GM19463 (cell line): ENCODE measurements at regions not wholly inside any gene's neighbourhood (a gene's known extent, or its start where the extent isn't known, plus 50 kb on each side); places are given as distances from the start of the nearest gene placed in this dataset.

Experiments
- ATAC-seq: cut with Tn5 transposase; IDR thresholded peaks from one replicate; pipeline ENCODE4 v1.9.1; 2021; ENCODE audit warnings: mild to moderate bottlenecking, moderate library complexity; ENCODE audit not compliant: unreplicated experiment

DNA sequence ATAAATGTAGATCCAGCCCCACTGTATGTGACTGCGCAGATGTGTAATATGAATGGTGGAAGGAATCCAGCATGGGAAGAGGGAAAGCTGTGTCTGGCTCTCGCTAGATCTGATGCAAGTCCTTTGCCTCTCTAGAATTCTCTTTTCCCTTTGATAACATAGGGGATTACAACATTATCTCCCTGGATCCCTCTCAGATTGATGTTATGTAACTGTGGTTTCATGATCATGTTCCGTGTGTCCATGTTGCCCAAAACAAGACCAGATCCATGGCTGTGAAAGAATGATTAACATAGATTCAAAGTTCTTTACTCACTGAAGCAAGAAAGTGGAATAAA is 184.0 kb upstream of the UBL3 start:
- ATAC-seq: no peak

DNA sequence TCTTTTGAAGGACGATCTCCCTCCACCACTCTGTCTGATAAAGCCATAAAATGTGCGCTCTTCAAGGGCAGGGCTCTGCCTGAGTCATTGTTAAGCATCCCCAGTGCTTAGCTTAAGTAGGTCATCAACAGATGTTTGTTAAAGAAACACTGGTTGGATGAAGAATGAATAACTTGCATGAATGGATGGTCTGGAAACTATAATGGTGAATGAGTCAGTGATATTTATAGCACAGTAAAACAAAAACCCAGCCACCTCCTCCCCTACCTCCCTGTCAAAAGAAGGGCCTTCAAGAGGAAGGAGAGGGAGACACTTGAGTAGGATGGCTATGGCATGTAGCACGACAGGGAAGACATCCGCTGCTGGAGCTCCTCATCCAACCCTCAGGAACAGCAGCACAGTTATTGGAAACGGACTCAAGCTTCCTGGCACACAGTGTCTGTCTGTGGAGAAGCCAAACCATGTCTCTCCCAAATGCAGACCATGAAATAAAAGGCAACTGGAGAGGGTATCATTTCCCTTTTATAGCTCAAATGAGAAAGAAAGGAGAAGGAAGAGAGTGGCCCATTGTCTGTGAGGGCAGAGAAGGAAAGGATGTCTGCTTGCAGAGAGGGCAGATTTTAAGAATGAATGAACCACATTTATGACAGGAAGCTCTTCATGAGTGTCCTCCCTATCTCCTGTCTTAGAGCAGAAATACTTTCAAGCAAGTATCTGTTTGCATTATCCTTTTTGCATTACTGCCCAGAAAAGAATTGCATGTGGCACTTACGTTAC is 183.5 kb upstream of the UBL3 start:
- ATAC-seq: no peak

DNA sequence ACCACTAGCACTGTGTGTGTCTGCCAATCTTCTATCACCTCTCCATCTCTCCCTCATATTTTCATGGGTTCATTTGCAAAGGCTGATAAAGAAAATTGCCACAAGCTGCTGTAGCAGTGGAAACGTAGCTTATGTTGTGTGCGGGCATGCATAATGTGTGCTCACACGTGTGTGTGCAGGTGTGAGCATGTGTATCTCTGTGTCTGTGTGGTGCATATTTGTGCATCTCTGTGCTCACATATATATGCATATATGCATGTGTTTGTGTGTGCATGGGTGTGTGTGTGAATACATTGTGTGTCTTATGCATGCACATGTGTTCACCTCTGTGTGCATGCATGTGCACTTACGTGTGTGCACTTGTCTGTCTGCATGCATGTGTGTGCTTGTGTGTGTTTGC is 181.8 kb upstream of the UBL3 start:
- no peak for ATAC-seq

DNA sequence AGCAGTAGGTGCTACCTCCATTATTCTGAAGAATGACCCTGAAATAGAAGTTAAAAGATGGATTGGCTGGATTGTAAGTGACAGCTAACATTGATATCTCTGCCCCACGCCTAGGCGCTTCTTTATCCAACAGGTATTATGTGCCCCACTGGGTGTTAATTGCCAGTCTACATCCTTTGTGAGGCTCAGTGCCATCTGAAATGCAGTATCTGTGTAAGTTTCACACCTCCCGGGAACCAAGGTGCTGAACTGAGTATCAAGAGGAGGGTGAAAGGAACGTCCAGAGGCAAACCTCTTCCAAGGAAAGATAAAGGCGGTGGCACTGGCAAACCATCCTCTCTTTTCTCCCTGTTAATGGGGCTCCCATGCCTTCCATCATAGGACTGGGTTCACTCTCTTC is 181.1 kb upstream of the UBL3 start:
- no peak for ATAC-seq

DNA sequence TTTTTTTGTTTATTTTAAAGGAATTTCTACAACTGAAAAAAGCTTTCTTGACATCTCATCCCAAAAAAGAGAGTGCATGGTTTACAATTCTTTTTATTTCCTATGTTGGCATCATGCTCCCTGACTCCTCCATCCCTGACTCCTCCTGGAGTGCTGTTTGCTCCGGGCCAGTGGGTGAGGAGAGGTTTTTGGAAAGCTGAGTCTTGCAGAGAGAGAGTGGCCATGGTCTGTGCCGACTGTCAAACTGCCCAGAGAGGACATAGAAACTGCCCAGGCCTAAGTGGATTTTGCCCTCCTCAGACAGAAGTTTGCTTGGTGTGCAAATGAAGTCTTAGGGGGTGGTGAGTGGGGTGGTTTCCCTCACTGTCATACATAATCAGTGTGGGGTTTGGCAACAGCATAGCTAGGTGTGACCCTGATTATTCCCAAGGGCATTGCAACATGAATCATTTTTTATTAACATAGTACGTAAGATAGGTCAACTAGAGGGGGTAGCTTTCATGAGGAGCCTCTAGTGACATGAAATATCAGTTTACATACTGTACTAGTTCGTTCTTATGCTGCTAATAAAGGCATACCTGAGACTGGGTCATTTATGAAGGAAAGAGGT is 179.8 kb upstream of the UBL3 start:
- ATAC-seq: no peak

DNA sequence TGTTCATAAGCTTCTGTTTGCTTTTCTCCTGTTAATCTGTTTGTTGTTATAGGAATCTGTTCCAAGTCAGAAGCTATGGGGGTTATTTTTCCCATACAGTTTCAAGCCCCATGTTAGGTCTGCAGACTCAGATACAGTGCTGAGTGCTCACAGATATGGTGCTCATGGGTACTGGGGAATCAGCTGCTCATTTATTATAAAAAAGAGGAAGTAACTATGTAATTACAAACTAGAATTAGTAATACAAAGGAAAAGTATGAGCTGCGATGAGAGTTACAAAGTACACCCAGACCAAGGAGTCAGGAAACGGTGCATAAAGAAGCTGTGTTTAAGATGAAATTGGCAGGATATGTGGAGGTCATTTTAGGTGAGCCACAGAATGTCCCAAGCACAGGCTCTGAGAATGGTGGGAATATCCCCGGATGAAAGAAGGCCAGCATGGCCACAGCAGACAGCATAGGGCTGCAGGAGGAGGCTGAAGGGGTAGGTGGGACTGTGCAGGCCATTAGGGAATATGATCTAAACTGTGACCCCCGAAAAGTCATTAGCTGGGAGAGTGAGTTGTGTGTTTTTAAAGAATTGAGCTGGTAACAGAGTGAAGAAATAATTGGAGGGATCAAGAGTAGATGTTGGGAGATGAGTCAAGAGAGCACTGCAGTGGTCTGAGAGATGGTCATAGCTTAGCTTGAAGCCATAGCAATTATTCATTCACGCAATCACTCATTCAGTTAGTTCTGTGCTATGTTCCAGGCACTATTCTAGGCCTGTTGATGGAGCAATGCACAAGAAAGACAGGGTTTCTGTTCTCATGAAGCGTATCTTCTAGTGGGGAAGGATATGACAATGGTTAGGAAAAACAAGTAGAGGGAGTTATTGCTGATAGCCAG is 177.4 kb upstream of the UBL3 start:
- no peak for ATAC-seq

DNA sequence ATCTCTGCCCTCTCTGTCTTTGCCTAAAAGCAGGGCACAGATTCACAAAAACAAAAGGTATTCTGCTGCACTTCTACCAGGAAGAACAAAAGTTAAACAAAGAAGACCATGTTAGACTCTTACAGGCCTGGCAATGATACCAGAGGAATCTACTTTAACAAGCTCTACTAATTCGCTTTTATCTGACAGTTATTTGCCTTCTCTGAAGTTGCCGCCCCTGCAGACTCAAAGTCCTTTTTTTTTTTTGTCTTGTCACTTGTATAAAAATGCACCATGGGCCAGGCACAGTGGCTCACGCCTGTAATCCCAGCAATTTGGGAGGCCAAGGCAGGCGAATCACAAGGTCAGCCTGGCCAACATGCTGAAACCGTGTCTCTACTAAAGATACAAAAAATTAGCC is 176.5 kb upstream of the UBL3 start:
- ATAC-seq: no peak

DNA sequence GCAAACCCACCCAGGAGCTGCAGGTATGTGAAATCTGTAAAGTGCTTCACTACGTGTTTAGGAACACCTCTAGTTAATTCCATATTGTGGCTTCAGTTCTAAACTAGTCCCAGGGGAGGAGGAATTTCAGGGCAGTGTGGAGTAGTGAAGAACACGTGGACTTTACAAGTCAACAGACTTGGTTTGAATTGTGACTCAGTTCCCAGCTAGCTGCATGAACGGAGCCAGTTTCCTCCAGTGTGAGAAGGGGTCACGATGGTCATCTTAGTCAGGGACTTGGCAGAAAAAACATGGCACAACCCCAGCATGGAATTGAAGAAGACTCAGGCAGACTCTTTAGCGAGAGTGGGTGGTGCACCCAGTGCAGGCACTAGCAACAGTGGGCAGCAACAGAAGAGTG is 175.7 kb upstream of the UBL3 start:
- ATAC-seq: no peak

DNA sequence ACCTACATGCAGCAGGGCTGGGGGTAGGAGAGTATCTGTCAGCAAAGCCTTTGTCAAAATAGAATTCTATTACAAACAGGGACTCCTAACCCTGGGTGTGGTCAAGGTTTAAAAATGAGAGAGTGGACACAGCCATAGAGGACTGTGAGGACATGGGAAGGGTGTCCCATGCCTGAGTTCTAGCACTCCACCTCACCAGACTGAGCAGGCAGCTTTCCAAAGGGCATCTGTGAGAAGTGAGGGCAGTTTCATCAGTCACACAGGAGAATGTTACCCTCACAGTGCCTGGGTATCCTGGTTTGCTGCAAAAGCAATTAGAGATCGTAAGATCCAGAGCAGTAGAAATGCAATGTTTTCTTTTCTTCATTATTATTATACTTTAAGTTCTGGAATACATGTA is 174.9 kb upstream of the UBL3 start:
- ATAC-seq: no peak

DNA sequence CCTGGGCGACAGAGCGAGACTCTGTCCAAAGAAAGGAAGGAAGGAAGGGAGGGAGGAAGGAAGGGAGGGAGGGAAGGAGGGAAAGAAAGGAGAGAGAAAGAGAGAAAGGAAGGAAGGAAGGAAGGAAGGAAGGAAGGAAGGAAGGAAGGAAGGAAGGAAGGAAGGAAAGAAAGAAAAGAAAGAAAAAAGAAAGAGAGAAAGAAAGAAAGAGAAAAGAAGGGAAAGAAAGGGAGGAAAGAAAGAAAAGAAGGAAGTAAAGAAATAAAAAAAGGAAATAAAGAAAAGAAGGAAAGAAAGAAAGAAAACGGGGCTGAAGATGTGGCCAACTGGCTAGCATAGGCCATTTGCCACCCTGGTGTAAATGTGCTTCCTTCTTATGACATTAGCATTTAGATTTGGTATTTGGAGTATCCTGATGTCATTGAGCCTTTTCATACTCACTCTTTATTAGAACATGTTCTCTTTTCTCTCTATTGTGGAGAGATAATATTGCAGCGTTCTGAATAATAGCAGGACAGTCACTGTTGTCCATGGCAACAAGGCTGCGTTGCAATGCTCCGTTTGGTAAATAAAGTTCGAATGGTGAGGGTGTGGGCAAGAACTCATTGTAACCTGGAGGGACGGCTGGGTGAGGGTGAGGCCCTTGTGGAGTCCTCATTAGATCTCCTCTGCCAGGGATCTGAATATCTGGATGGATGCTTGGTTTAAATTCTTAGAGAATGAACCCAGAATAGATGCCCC is 173.9 kb upstream of the UBL3 start:
- no peak for ATAC-seq

DNA sequence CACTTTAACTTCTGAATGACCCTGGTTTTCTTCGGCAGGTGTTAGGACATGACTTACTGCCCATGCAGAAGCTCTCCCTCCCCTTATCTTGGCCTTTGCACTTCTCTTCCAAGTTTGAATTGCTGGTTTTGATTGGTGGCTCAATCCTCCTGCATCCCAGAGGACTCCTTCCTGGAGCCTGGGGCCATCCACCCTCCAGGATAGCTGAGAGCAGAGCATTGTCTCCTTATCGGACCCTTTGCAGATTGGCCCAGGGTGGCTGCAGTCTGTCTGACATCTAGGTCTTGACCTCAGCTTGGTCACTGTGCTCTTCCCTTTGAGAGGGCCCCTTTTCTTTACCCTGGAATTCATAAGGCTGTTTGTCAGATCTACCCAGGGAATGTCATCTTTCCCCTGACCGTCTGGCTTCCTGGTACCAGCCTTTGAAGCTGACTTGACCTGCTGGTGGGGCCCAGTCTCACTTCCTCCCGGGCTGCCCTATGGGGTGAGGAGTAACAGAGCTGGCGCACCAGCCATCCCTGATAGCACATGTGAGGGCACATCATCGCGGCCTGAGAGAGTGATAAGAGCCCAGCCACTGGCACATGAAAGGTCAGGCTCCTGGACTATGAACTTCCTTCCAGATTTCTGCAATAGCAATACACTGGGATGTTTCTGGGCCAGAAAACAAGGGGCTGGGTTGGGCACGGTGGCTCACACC is 172.9 kb upstream of the UBL3 start:
- no peak for ATAC-seq

DNA sequence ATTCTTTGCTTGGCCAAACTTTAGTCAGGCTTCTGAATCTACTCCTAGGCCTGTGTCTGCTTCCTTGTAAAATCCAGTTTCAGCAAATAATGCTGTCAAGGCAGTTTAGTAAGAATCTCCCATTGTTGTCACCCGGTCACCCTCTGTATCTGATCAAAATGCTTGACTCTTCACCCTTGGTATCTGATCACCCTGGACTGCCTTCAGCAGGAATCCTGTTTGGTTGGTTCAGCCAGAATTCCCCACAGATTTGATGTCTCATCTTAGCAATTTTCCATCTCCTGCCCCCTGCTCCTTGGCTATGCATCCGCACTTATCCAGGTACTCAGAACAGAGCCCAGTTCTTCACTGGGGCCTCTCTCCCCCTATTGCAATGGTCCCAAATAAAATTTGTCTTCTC is 172.4 kb upstream of the UBL3 start:
- ATAC-seq: no peak

DNA sequence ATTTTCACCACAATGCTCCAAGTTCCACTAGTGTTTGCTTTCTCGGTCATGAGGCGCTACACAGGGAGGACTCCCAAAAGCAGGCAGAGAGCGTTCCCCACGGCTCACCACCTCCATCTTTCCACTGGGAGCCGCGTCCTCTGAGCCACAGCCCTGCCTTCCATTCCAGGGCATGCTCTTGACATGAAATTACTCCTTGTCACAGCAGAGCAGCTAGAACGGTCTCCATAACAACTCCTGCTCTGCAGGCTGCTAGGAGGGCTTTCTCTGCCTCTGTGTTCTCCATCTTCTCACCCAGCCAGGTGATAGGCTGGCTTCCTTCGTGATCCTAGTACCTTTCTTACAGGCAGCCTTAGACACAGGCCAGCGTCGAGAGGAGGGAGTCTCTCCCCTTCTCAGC is 171.8 kb upstream of the UBL3 start:
- ATAC-seq: no peak

DNA sequence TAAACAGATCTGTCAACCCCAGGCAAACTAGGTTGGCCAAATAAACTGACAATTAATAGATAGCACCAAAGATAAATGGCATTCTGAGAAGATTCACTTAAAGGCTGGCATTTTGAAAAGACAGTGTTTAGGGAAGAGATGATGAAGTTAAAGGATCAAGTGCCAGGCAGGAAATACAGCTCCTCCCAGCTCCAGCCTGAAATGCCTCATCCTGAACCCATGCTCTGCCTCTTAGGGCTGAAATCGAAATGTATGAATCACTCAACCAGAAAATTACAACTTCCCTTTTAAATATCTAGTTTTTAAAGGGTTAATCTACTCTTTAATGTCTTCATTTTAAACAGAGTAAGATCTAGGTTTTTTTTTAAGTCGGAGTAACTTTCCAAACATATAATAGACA is 171.2 kb upstream of the UBL3 start:
- no peak for ATAC-seq

DNA sequence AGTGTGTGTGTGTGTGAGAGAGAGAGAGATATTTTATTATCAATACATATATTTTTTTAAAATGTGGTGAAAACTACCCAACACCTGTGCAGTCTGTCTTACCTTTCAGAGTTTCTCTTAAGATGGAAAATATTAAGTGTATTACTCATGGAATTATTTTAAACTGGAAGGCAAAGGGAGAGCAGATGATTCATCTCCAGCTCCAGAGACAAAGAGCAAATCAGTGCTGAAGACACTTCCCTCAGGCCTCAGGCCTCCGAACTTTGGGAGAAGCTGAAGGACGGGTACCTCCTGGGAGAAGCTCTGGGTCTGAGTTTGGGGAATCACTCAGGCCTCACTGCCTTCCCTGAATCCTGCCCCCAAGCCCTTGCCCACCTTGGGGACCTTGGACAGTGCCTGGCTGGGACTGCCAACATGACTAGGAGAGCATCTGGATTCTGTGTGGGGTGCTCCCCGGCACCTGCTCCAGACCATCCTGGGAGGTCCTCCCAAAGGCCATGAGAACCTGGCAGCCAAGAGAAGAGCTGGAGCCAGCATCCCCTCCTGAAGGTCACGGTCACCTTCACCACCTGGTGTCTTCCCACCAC is 170.4 kb upstream of the UBL3 start:
- ATAC-seq: no peak

DNA sequence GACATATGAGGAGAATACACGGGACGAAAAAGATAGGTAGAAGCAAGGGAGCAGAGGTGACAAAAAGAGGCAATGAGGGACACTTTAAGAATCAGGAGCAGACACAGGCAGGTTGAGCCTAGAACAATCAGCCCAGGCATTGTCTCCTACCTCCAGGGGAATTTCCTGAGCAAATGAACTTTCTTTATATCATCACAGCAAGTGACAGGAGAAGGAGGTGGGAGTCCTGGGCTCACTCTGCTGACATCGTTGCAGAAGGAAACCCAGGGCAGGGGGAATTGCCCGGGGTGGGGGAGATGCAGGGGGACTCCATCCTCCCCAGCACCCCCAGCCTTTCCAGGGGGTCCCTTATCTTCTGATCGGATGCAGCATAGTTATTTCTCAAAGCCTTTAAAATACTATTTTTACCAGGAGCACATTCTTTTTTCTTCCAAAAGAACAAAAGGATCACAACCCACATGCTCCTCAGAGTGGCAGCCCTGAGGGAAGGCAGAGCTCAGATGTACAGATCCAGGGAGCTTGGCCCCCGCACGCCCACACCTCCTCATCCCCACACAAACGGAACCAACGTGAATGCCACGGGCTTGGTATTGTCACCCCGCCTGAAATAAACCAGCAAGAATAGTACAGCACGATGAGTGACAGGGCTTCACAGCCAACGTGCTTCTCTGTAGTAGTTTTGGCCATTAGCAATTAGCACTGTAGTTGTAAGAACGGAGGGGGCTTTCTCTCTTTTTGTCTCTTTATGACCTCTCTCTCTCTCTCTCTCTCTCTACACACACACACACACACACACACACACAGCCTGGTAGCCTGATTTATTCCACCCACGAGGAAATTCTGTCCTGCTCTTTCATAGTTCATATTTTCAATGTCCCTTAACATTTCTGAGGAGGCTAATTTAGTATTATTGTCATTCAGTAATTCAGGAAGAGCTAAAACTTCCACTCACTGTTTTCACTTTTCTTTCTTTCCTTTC is 169.5 kb upstream of the UBL3 start:
- ATAC-seq: no peak

DNA sequence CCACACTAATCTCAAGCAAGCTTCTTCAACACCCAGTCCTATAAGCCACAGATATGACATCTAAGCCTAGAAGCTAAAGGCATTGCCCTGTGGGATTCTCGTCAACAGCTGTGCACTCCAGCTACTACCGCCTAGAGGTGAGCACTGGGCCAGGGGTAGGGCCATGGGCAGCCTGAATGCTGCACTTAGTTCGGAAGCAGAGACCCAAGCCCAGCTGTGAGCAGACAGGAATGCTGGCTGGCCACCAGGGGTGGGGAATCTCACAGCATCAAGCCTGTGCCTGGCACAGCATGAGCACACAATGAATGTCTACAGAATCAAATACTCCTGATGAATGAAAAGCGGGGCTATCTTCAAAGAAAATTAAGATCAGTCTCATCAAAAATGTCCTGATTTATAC is 167.5 kb upstream of the UBL3 start:
- no peak for ATAC-seq

DNA sequence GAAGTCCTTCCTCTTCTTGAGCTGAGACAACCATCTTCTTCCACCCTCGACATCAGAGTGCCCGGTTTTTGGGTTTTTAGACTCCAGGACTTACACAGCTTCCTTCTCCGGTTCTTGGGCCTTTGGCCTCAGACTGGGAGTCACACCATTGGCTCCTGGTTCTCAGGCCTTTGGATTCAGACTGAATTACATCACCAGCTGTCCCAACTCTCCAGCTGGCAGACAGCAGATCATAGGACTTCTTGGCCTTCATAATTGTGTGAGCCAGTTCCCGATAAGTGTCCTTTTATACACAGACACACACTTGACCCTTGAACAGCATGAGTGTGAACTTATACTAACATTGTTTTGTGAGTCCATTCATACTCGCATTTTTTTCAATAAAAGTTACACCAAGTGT is 166.0 kb upstream of the UBL3 start:
- ATAC-seq: no peak

DNA sequence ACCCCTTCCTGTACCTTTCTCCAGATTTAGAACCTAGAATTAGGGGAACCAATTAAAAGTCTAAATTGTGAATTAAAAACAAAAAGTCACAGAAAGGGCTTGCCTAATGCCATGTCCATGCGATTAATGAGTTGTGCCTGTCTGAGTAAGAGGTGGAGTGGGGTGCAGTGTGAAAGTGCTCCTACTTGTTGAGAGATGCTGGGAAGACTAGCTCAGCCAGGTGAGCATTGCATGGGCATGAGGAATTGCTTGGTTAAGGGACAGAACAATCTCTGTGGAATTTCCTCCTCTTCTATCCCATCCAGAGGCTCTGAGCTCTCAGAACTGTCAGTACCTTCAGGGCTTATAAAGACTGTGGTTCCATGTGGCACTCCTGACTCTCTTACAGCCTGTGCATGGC is 159.0 kb upstream of the UBL3 start:
- ATAC-seq: no peak
